Nephron progenitor cell (in vitro differentiated cells): ENCODE measurements at regions not wholly inside any gene's neighbourhood (a gene's known extent, or its start where the extent isn't known, plus 50 kb on each side); places are given as distances from the start of the nearest gene placed in this dataset.

Experiments used
- DNase-seq: peaks from one replicate; pipeline ENCODE4 v3.0.0; 2021
- H3K27ac Mint-ChIP-seq: 2 replicates; pipeline ENCODE4 v1.8.0; 2021; ENCODE audit warnings: mild to moderate bottlenecking, moderate library complexity, mixed read lengths
- H3K27me3 Mint-ChIP-seq: 2 replicates; pipeline ENCODE4 v1.8.0; 2021; ENCODE audit warnings: mild to moderate bottlenecking, low read depth, mixed read lengths; ENCODE audit not compliant: poor library complexity
- H3K36me3 Mint-ChIP-seq: 2 replicates; pipeline ENCODE4 v1.8.0; 2021; ENCODE audit warnings: low read depth, mixed read lengths
- H3K4me1 Mint-ChIP-seq: 2 replicates; pipeline ENCODE4 v1.8.0; 2021; ENCODE audit warnings: mixed read lengths
- H3K4me3 Mint-ChIP-seq: 2 replicates; pipeline ENCODE4 v1.8.0; 2021; ENCODE audit warnings: mild to moderate bottlenecking, moderate library complexity, mixed read lengths
- H3K9me3 Mint-ChIP-seq: 2 replicates; pipeline ENCODE4 v1.8.0; 2021; ENCODE audit warnings: mild to moderate bottlenecking, moderate library complexity, mixed read lengths
- TF ChIP-seq, protein P1 (sequence below): fragments of 200-600 bp; sonication (generic); IDR thresholded peaks from 2 replicates; pipeline ENCODE4 v1.5.0; 2021; ENCODE audit warnings: antibody characterized with exemption

DNA sequence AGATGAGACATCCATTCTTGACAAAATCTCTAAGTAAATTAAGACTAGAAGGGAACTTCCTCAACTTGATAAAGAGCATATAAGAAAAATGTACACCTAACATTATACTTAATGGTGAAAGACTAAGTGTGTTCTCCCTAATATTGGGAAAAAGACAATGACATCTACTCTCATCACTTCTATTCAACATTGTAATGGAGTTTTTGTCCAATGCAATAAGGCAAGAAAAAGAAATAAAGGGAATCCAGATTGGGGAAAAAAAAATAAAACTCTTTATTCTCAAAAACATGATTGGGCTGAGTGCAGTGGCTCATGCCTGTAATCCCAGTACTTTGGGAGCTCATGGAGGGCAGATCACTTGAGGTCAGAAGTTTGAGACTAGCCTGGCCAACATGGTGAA, 131.1 kb upstream of the JUN start:
- H3K36me3 Mint-ChIP-seq, result peaks cover 12% of the 10 kb centered on the region
- TF ChIP-seq, protein P1, sequence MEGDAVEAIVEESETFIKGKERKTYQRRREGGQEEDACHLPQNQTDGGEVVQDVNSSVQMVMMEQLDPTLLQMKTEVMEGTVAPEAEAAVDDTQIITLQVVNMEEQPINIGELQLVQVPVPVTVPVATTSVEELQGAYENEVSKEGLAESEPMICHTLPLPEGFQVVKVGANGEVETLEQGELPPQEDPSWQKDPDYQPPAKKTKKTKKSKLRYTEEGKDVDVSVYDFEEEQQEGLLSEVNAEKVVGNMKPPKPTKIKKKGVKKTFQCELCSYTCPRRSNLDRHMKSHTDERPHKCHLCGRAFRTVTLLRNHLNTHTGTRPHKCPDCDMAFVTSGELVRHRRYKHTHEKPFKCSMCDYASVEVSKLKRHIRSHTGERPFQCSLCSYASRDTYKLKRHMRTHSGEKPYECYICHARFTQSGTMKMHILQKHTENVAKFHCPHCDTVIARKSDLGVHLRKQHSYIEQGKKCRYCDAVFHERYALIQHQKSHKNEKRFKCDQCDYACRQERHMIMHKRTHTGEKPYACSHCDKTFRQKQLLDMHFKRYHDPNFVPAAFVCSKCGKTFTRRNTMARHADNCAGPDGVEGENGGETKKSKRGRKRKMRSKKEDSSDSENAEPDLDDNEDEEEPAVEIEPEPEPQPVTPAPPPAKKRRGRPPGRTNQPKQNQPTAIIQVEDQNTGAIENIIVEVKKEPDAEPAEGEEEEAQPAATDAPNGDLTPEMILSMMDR, result no peak

DNA sequence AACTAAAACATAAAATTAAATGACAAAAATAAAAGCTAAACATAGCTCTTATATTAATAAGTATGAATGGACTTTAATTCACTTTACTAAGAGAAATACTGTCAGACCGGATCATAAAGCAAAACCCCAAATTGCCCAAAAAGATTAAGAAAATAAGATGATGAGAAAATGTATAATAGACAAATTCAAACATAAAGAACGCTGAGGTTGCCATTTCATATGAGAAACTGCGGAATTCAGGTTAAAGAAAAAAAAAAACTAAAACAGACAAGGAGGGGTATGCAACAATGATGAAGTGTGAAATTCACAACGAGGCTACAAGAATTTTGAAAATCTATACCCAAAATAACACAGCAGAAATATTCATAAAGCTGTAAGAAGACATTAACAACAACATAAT, 133.6 kb upstream of the JUN start:
- H3K4me3 Mint-ChIP-seq, result no peak overlapping the region
- peaks cover 4% of the 10 kb centered on the region for H3K27me3 Mint-ChIP-seq
- peaks cover 12% of the 10 kb centered on the region for H3K36me3 Mint-ChIP-seq
- DNase-seq, result no peak
- H3K4me1 Mint-ChIP-seq, result peaks cover 13% of the 10 kb centered on the region
- H3K9me3 Mint-ChIP-seq, result peaks cover 25% of the 10 kb centered on the region
- H3K27ac Mint-ChIP-seq, result no peak overlapping the region
- TF ChIP-seq, protein P1, result no peak

More for the DNA sequence above, 131.1 kb upstream of the JUN start:
- no peak overlapping the region for H3K27ac Mint-ChIP-seq
- H3K4me3 Mint-ChIP-seq, result no peak overlapping the region
- peaks cover 4% of the 10 kb centered on the region for H3K27me3 Mint-ChIP-seq
- peaks cover 25% of the 10 kb centered on the region for H3K9me3 Mint-ChIP-seq
- H3K4me1 Mint-ChIP-seq, result peaks cover 10% of the 10 kb centered on the region
- no peak for DNase-seq

DNA sequence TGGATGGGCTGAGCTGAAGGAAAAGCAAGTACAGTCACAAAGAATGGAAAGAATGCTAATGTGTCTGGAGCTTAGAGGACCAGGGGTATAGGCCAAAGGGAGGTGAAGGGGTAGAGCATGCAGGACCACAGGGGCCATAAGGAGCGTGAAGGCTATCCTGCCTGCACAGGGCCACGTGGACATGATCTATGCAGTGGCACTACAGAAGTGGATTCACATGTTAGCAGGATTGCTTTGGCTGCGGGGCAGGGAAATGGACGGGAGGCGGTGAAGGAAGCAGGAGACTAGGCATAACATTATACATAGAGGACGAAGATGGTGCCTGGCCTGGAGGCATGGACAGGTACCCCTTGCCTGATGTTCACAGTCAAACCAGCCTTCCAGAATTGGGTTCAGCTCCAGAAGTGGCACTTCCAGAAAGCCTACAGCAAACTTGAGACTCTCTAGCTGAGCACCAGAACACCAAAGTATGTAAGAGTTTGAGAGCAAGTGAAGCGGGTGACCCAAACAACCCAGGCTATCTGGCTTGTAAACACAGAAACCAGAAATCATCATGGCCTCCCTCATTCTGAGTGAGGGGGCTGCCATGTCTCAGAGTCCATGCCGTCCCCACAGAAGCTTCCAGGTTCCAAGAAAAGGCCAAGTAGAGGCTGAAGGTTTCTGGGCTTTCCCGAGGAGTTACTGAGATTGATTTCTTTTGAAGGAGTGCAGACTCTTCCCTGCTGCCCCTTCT, 135.5 kb upstream of the JUN start:
- TF ChIP-seq, protein P1, result no peak
- H3K4me1 Mint-ChIP-seq, result peaks cover 24% of the 10 kb centered on the region
- H3K9me3 Mint-ChIP-seq, result peaks cover 15% of the 10 kb centered on the region
- H3K36me3 Mint-ChIP-seq, result peaks cover 2% of the 10 kb centered on the region
- DNase-seq, result no peak
- peaks cover 4% of the 10 kb centered on the region for H3K27me3 Mint-ChIP-seq
- no peak overlapping the region for H3K4me3 Mint-ChIP-seq
- no peak overlapping the region for H3K27ac Mint-ChIP-seq

DNA sequence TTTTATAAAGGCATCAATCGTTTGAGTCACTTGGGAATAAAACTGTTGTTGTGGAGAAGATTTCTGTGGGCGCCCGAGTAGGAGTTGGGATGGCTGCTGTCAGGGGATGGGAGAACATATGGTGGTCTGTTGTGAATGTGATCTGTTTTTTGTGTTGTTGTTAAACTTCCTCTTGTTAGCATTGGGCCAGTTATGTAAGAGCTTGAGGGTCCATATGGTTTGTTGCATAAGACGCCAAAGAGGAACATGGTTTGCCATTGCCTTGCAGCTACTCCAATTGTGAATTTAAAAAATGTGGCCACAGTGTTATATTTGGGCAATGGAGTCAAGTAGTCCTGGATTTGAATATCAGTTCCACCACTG, 136.1 kb upstream of the JUN start:
- H3K4me1 Mint-ChIP-seq, result peaks cover 24% of the 10 kb centered on the region
- no peaks in the 10 kb centered on the region for H3K36me3 Mint-ChIP-seq
- DNase-seq, result no peak
- no peak overlapping the region for H3K27ac Mint-ChIP-seq
- H3K27me3 Mint-ChIP-seq, result peaks cover 4% of the 10 kb centered on the region
- TF ChIP-seq, protein P1, result no peak
- no peak overlapping the region for H3K4me3 Mint-ChIP-seq
- peaks cover 10% of the 10 kb centered on the region for H3K9me3 Mint-ChIP-seq

DNA sequence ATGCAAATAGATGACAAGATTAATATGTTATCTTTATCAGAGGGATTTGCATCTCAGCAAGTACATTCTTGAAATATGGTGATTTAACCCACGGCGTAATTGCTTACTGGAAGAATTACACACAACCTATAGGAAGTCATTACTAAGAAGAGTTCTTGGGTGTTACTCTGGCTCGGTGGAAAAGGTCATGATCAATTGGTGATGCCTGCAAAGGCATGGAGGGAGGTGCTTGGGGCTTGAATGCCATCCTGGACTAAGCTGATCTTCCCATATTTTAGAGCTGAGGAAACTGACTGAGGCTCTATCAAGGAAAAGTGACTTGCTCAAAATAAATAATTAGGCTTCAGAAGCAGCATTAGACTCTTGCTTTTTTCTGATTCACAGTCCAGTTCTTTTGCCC, 137.5 kb upstream of the JUN start:
- H3K27me3 Mint-ChIP-seq, result peaks cover 4% of the 10 kb centered on the region

More for the DNA sequence above, 137.5 kb upstream of the JUN start:
- H3K4me1 Mint-ChIP-seq, result peaks cover 24% of the 10 kb centered on the region
- no peak for DNase-seq
- TF ChIP-seq, protein P1, result no peak
- H3K36me3 Mint-ChIP-seq, result no peaks in the 10 kb centered on the region
- no peak overlapping the region for H3K27ac Mint-ChIP-seq
- no peak overlapping the region for H3K4me3 Mint-ChIP-seq
- H3K9me3 Mint-ChIP-seq, result no peaks in the 10 kb centered on the region
